Left renal pelvis (tissue), 4 donors: ENCODE measurements at regions not wholly inside any gene's neighbourhood (a gene's known extent, or its start where the extent isn't known, plus 50 kb on each side); places are given as distances from the start of the nearest gene placed in this dataset.
"Not testable (repeated sequence)": the region's sequence is repeated elsewhere in the genome, so short reads cannot be mapped to it uniquely, and the experiment has no call there.

Experiments
- DNase-seq, 4 donors: peaks; one replicate each; pipeline ENCODE4 v3.0.0-alpha.2; 2013; ENCODE audit warnings: low read depth in 4 of 4, low spot score in 3 of 4

GRCh38 chr21:41571938-41572510 is 64.1 kb upstream of the TMPRSS2 start:
- DNase-seq: no peak

GRCh38 chr21:41570791-41571355 is 62.9 kb upstream of the TMPRSS2 start:
- no peak for DNase-seq

- DNase-seq: no peak
Observed at GRCh38 chr21:41568606-41569385, 60.8 kb upstream of the TMPRSS2 start.

- DNase-seq: no peak
Observed at GRCh38 chr21:41567901-41568510, 60.0 kb upstream of the TMPRSS2 start.

GRCh38 chr21:41567237-41567636 is 59.3 kb upstream of the TMPRSS2 start:
- not testable (repeated sequence) for DNase-seq

GRCh38 chr21:41566500-41567014 is 58.6 kb upstream of the TMPRSS2 start:
- DNase-seq: no peak

GRCh38 chr21:41565550-41565949 is 57.6 kb upstream of the TMPRSS2 start:
- no peak for DNase-seq

GRCh38 chr21:41564871-41565274 is 56.9 kb upstream of the TMPRSS2 start:
- no peak for DNase-seq

GRCh38 chr21:41562101-41563000 is 54.4 kb upstream of the TMPRSS2 start:
- DNase-seq: no peak

GRCh38 chr21:41561701-41562100 is 53.7 kb upstream of the TMPRSS2 start:
- DNase-seq: no peak

- no peak for DNase-seq
Observed at GRCh38 chr21:41560661-41561158, 52.8 kb upstream of the TMPRSS2 start.

GRCh38 chr21:41559658-41560631 is 52.0 kb upstream of the TMPRSS2 start:
- DNase-seq: no peak

- DNase-seq: no peak
Observed at GRCh38 chr21:41558842-41559241, 50.9 kb upstream of the TMPRSS2 start.

GRCh38 chr21:41557884-41558283 is 49.9 kb upstream of the TMPRSS2 start:
- no peak for DNase-seq
